HCT116 (cell line): ENCODE measurements at regions not wholly inside any gene's neighbourhood (a gene's known extent, or its start where the extent isn't known, plus 50 kb on each side); places are given as distances from the start of the nearest gene placed in this dataset.

Experiments used
- CBX3 ChIP-seq: IDR thresholded peaks from 2 replicates; pipeline ENCODE4 v1.6.1; 2012; ENCODE audit warnings: low read depth
- CTCF ChIP-seq, 3 experiments: fragments of 200-600 bp in 1 of 3; sonication (generic) in 1 of 3; IDR thresholded peaks in 2 of 3; conservative IDR thresholded peaks in 1 of 3; 2 replicates each; pipeline ENCODE4 v1.5.1; 2012 to 2017; ENCODE audit warnings: low read depth in 2 of 3, low read length in 2 of 3, antibody characterized with exemption in 1 of 3, borderline replicate concordance in 1 of 3, control low read depth in 1 of 3, mild to moderate bottlenecking in 1 of 3, mixed read lengths in 1 of 3, mixed run types in 1 of 3, moderate library complexity in 1 of 3; ENCODE audit not compliant: insufficient read depth in 1 of 3
- ZNF274 ChIP-seq: fragments of 200-500 bp; sonication (Bioruptor generic); IDR thresholded peaks from 2 replicates; pipeline ENCODE4 v1.6.1; 2014; ENCODE audit warnings: mild to moderate bottlenecking, low read depth, low read length, inconsistent platforms

- no peak for TF ChIP-seq ZNF274
- TF ChIP-seq CTCF (IDR thresholded peaks at IDR 0.05 in 2 of 3, conservative IDR thresholded peaks at IDR 0.05 in 1 of 3; ENCODE audit: borderline replicate concordance in 1 of 3, insufficient read depth in 1 of 3, low read depth in 2 of 3, low read length in 2 of 3) = no peak
- no peak for TF ChIP-seq CBX3
Measured at GRCh38 chr11:11786234-11786633, 55.5 kb upstream of the USP47 start.
